GM18498 (cell line): ENCODE measurements at regions not wholly inside any gene's neighbourhood (a gene's known extent, or its start where the extent isn't known, plus 50 kb on each side); places are given as distances from the start of the nearest gene placed in this dataset.
"Not testable (repeated sequence)": the region's sequence is repeated elsewhere in the genome, so short reads cannot be mapped to it uniquely, and the experiment has no call there.

Experiments used
- ATAC-seq: cut with Tn5 transposase; IDR thresholded peaks from one replicate; pipeline ENCODE4 v1.9.1; 2021; ENCODE audit warnings: mild to moderate bottlenecking, moderate library complexity; ENCODE audit not compliant: unreplicated experiment

- ATAC-seq: peak; percentile 67
These were observed 208.4 kb downstream of the TPST1 start for GRCh38 chr7:66413379-66414114.

GRCh38 chr7:66415659-66416265 is 210.6 kb downstream of the TPST1 start:
- ATAC-seq: no peak

- ATAC-seq: no peak
These were observed 210.1 kb upstream of the KCTD7 start for GRCh38 chr7:66418537-66418936.

DNA sequence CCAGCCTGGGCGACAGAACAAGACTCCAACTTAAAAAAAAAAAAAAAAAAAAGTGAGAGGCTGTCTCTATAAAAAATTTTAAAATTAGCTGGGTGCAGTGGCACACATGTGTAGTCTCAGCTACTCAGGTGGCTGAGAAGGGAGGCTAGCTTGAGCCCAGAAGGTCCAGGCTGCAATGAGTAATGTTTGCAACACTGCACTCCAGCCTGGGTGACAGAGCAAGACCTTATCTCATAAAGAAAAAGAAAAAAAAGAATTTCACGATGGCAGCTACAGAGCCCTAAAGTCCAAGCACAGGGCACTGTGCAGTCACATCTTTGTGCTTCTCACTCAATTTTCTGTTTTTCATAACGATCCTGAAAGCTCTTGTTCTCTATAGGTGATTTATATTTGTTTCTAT is 209.5 kb upstream of the KCTD7 start:
- ATAC-seq: no peak

DNA sequence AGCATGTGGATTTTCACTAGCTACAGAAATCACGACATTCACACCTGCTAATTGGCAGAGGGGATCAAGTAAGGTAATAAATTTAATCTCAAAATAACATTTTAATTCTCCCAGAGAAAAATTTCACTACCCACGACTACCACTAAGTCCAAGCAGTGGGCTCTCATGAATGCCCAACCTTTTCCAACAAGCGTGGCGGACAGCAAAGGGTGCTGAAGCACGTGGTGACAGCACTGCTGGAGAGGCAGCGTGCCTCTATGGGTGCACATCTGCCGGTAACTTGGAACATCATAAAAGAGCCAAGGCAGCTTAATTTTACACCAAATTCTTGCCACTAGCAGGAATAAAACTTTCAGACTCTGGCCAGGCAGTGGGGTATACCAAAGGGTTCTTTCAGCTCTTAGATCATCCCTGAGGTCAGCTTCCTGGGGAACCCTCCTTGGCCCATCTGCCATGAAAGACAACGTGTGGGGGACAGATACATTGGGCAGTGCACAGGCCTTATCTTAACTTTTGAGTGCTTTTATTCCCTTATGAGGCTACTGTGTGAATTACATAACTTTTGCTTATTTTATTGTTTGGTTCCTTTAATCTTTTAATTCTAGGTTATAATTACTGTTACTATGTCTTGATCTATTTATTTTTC is 206.7 kb upstream of the KCTD7 start:
- no peak for ATAC-seq

- ATAC-seq: no peak
These were observed 205.0 kb upstream of the KCTD7 start for GRCh38 chr7:66423729-66424128.

GRCh38 chr7:66426332-66426731 is 202.3 kb upstream of the KCTD7 start:
- no peak for ATAC-seq

- ATAC-seq: no peak
These were observed 201.7 kb upstream of the KCTD7 start for GRCh38 chr7:66426996-66427395.

- no peak for ATAC-seq
These were observed 200.7 kb upstream of the KCTD7 start for GRCh38 chr7:66427956-66428355.

- no peak for ATAC-seq
These were observed 199.1 kb upstream of the KCTD7 start for GRCh38 chr7:66429498-66430163.

DNA sequence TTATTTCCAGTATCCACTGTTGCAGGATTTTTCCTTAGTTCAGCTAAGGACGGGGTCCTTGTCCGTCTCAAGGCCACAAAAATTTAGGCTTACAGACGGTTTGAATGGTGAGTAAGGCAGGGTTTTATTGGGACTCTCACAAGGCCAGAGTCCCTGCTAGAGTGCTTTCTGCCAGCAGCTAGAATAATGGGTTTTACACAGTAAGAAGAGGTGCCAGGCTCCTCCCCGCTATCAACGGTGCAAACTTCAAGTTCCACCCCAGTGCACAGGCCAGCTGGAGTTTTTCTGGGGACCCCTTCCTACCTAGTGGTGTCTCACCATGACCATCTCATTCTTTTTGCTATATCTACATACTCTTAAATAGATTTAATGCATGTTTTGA is 198.5 kb upstream of the KCTD7 start:
- no peak for ATAC-seq

DNA sequence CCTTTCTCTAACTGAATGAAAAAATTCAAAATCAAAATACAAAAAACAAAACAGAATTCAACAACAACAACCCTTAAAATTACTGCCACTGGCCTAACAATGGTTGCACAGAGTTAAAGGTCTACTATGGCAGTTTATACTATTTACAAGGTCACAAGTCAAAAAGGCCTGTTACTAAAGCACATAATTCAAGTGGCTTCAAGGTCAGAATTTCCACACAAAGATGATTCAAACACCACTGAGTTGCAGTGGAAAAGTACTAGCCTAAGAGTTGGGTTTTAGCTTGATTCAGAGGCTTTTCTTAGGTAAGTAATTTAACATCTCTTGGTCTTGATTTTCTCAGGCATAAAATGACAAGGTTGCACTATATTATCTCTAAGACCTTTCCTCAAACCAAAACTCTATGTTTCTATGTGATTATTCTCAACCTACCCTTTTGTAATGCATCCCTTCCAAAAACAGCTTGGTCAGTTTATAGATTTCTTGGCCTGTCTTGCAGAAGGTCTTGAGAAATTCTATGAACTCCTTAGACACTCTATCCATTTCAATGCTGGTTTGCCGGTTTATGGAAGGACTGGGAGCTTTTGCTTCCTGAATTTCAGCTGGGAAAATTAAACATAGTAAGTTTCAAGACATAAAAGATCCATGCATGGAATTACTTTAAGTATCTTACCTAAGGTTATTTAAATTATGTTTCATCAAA is 189.8 kb upstream of the KCTD7 start:
- ATAC-seq: not testable (repeated sequence)

- ATAC-seq: no peak
These were observed 186.3 kb upstream of the KCTD7 start for GRCh38 chr7:66442385-66442784.

DNA sequence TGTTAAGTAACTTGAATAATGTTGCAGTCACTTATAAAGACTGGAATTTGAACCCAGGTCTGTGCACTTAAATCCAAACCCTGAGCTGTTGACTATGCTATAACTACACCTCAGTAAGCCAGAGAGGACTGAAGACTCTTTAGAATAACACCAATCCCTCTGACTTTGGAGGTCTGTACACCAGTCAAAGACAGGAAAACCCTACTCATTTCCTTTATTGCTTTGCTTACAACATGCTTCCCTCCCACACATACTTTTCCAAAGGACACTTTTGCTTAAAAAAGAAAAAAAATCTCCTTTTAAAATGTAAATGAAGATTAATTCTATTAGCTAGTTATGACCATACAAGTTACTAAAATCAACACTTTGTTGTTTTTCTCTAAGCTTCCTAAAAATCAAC is 184.7 kb upstream of the KCTD7 start:
- no peak for ATAC-seq

DNA sequence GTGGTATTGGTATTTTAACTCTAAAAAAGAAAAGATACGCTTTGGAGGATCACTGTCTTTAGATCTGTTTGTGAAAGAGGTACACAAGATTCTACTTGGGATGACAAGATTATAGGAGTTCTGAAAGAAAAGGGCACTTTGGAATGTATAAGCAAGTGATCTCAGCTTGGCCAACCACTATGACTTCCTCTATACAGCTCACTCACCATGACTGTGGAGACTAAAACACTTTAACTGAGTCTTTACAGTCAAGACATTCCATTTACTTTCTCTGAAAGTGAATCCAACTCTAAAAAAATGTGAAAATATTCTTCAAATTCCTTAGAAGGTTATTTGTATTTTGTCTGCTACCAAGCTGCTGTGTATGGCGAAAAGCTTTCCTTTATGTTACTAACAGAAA is 181.7 kb upstream of the KCTD7 start:
- ATAC-seq: not testable (repeated sequence)

- not testable (repeated sequence) for ATAC-seq
These were observed 177.9 kb upstream of the KCTD7 start for GRCh38 chr7:66450814-66451213.

DNA sequence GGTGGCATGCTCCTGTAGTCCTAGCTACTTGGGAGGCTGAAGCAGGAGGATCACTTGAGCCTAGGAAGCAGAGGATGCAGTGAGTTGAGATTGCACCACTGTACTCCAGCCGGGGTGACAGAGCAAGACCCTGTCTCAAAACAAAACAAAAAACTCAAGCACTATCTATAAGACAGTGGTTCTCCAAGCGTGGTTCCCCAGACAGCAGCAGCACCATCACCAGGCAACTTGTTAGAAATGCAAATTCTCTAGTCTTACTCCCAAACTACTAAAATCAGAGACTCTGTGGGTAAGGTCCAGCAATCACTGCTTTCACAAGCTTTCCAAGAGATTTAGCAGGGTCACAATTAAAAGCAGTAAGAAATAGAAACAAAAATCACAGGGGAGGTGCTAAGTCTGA is 177.0 kb upstream of the KCTD7 start:
- not testable (repeated sequence) for ATAC-seq

- no peak for ATAC-seq
These were observed 176.5 kb upstream of the KCTD7 start for GRCh38 chr7:66452165-66452564.

DNA sequence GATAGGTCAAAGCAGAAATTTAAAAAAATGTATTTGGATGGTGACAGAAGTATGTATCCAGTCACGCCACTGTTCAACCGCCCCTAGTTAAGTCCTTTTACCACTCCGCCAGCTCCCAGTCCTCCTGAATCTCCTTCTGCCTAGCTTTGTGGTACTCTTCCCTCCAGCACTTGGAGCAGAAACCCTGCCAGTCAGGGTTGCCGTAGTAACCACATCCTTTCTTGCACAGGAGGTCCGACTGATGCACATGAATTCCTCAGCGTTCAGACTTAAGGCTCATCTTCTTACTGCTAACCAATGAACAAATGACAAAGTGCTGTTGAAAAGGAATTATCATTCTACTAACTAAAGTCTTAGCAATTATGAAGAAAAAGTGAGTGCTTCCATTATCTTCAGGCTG is 175.3 kb upstream of the KCTD7 start:
- ATAC-seq: no peak

- no peak for ATAC-seq
These were observed 174.0 kb upstream of the KCTD7 start for GRCh38 chr7:66454600-66455225.

DNA sequence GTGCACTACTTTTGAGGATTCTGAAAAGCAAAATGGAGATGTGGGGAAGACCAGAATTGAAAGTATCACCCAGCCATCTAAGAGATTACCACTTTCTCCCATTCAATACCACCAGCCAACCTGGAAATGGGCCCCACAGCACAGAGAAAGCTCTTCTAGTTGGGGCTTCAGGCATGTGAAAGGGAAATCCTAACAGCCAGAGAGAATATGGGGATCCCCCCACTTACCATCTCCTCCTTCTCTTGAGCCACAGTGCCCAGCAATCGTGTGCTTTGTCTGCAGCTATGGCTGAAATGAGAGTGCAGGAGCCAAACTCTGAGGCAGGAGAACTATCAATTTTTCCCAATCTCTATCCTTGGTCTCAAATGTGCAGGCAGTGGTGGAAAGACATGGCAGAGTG is 173.2 kb upstream of the KCTD7 start:
- not testable (repeated sequence) for ATAC-seq
